CD14-positive monocyte (primary cell): ENCODE measurements at regions not wholly inside any gene's neighbourhood (a gene's known extent, or its start where the extent isn't known, plus 50 kb on each side); places are given as distances from the start of the nearest gene placed in this dataset.
A peak's percentile ranks its signal among the peaks of the same experiment; 100 is the strongest.

Experiments used
- DNase-seq, 3 donors: peaks; one replicate each; pipeline ENCODE4 v3.0.0-alpha.2; 2011 to 2022
- H2AFZ ChIP-seq: 2 replicates; pipeline ENCODE4 v1.6.0; 2012; ENCODE audit warnings: mild to moderate bottlenecking, low read depth, low read length, inconsistent platforms; ENCODE audit not compliant: insufficient read depth, poor library complexity, severe bottlenecking
- H3K27ac ChIP-seq, 2 donors: 1 replicate in 1 of 2; 2 replicates in 1 of 2; pipeline ENCODE4 v1.5.1; 2012 to 2013; ENCODE audit warnings: low read length in 2 of 2, control low read depth in 1 of 2, inconsistent platforms in 1 of 2, low read depth in 1 of 2, mild to moderate bottlenecking in 1 of 2
- H3K27me3 ChIP-seq, 2 donors: one replicate each; pipeline versions ENCODE4 v1.6.0 to v1.6.1; 2011 to 2013; ENCODE audit warnings: low read length in 2 of 2; ENCODE audit not compliant: control insufficient read depth in 2 of 2, insufficient read depth in 2 of 2
- H3K36me3 ChIP-seq, 2 donors: replicated peaks in 1 of 2; 1 replicate in 1 of 2; 2 replicates in 1 of 2; pipeline versions ENCODE4 v1.5.1 to v1.6.1; 2012 to 2013; ENCODE audit warnings: low read length in 2 of 2, control low read depth in 1 of 2, inconsistent platforms in 1 of 2, mild to moderate bottlenecking in 1 of 2; ENCODE audit not compliant: insufficient read depth in 2 of 2, control insufficient read depth in 1 of 2
- H3K4me1 ChIP-seq, 2 donors: 1 replicate in 1 of 2; 2 replicates in 1 of 2; pipeline versions ENCODE4 v1.5.1 to v1.6.1; 2012 to 2013; ENCODE audit warnings: low read length in 2 of 2, control low read depth in 1 of 2, inconsistent platforms in 1 of 2, mild to moderate bottlenecking in 1 of 2, moderate library complexity in 1 of 2; ENCODE audit not compliant: insufficient read depth in 2 of 2, control insufficient read depth in 1 of 2
- H3K4me2 ChIP-seq: replicated peaks from 2 replicates; pipeline ENCODE3; 2012; ENCODE audit warnings: low read length, moderate library complexity, mild to moderate bottlenecking; ENCODE audit not compliant: poor library complexity, severe bottlenecking; ENCODE audit errors: extremely low read depth
- H3K4me3 ChIP-seq, 3 experiments: fragments of 200-600 bp in 1 of 3; sonication (generic) in 1 of 3; replicated peaks in 1 of 3; 1 replicate in 2 of 3; 2 replicates in 1 of 3; pipeline ENCODE4 v1.5.1; 2011 to 2013; ENCODE audit warnings: low read length in 3 of 3, mild to moderate bottlenecking in 3 of 3, control low read depth in 2 of 3, low read depth in 2 of 3, inconsistent platforms in 1 of 3, moderate library complexity in 1 of 3
- H3K79me2 ChIP-seq: 2 replicates; pipeline ENCODE4 v1.6.0; 2012; ENCODE audit warnings: mild to moderate bottlenecking, control low read depth, inconsistent platforms, low read length, moderate library complexity; ENCODE audit not compliant: insufficient read depth
- H3K9ac ChIP-seq: 2 replicates; pipeline ENCODE4 v1.6.0; 2017; ENCODE audit warnings: low read length, mild to moderate bottlenecking; ENCODE audit not compliant: insufficient read depth, poor library complexity, severe bottlenecking
- H3K9me3 ChIP-seq, 2 donors: replicated peaks in 1 of 2; 1 replicate in 1 of 2; 2 replicates in 1 of 2; pipeline versions ENCODE4 v1.5.1 to v1.6.1; 2012 to 2013; ENCODE audit warnings: low read length in 2 of 2, control low read depth in 1 of 2; ENCODE audit not compliant: control insufficient read depth in 1 of 2, insufficient read depth in 1 of 2
- H4K20me1 ChIP-seq: 2 replicates; pipeline ENCODE4 v1.6.0; 2012; ENCODE audit warnings: mild to moderate bottlenecking, low read length, control low read depth, moderate library complexity; ENCODE audit not compliant: insufficient read depth
- H3K27ac Mint-ChIP-seq, 7 donors: one replicate each; pipeline ENCODE4 v1.8.0; 2020; ENCODE audit warnings: mild to moderate bottlenecking in 7 of 7, mixed read lengths in 7 of 7, moderate library complexity in 6 of 7, inconsistent platforms in 2 of 7
- H3K27me3 Mint-ChIP-seq, 3 donors: one replicate each; pipeline ENCODE4 v1.8.0; 2021 to 2022; ENCODE audit warnings: low read depth in 3 of 3, mild to moderate bottlenecking in 3 of 3, mixed read lengths in 3 of 3, moderate library complexity in 3 of 3, inconsistent platforms in 1 of 3
- H3K36me3 Mint-ChIP-seq, 2 donors: one replicate each; pipeline ENCODE4 v1.8.0; 2020; ENCODE audit warnings: mixed read lengths in 2 of 2, inconsistent platforms in 1 of 2, mild to moderate bottlenecking in 1 of 2
- H3K4me1 Mint-ChIP-seq: one replicate; pipeline ENCODE4 v1.8.0; 2020; ENCODE audit warnings: mild to moderate bottlenecking, mixed read lengths
- H3K4me3 Mint-ChIP-seq, 2 donors: one replicate each; pipeline ENCODE4 v1.8.0; 2020; ENCODE audit warnings: mild to moderate bottlenecking in 2 of 2, mixed read lengths in 2 of 2, moderate library complexity in 1 of 2
- H3K9me3 Mint-ChIP-seq, 7 donors: one replicate each; pipeline ENCODE4 v1.8.0; 2020 to 2022; ENCODE audit warnings: mixed read lengths in 7 of 7, mild to moderate bottlenecking in 6 of 7, moderate library complexity in 6 of 7, inconsistent platforms in 2 of 7
- WGBS: methylation state at CpG from one replicate; pipeline ENCODE4 v1.1.5; 2013; ENCODE audit warnings: missing lambda C conversion rate; ENCODE audit not compliant: insufficient coverage; 5-methylcytosine and 5-hydroxymethylcytosine counted together
- intact Hi-C, 2 donors: fragments of 100-400 bp; cut with micrococcal nuclease; formaldehyde crosslinking; loops; one replicate each; pipeline versions ENCODE4 v1.15.0 to v1.15.1; 2023
- TF ChIP-seq, protein P1 (sequence below): fragments of 200-600 bp; IDR thresholded peaks from one replicate; pipeline ENCODE4 v1.8.0; 2022; ENCODE audit warnings: antibody characterized with exemption, mild to moderate bottlenecking

DNA sequence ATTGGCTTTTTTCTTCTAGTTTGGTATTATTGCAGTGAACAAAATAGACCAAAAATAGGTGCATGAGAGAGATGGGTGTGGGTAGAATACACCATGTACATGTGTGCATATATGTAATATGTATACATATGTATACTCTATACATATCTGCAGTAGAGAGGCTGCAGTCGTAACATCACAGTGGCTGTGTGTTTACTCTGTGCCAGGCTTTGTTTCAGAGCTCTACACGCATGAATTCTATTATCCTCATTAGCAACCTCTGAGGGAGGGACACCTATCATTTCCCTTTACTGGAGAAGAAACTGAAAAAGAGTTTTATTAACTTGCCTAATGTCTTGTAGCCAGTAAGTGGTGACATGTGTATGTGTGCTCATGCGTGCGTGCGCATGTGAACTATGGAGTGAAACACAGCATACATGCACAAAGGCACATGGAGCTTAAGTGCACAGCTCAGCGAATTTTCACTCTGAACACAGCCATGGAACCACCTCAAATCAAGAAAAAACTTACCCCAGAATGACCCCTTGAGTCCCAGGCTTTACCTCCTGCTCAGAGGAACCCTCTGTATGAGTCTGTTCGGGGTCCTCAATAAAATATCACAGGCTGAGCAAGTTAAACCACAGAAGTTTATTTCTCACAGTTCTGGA is 452.5 kb downstream of the CDH26 start:
- Histone ChIP-seq H3K4me2 (no peak overlapping the region), H3K9ac (no peak overlapping the region), H2AFZ (no peak overlapping the region), H3K4me3 (no peak overlapping the region), H3K27ac (no peak overlapping the region), H3K27me3 (no peaks in the 10 kb centered on the region), H3K4me1 (no peaks in the 10 kb centered on the region), H3K79me2 (no peaks in the 10 kb centered on the region), H4K20me1 (no peaks in the 10 kb centered on the region), H3K36me3 (no peaks in the 10 kb centered on the region), H3K9me3 (no peaks in the 10 kb centered on the region)
- intact Hi-C loops = no loop called here
- no peaks in the 10 kb centered on the region for H3K36me3 Mint-ChIP-seq
- no peak overlapping the region for H3K27ac Mint-ChIP-seq
- H3K4me3 Mint-ChIP-seq = no peak overlapping the region
- no peak for DNase-seq
- WGBS = 88% methylated on average over 5 of the region's 7 CpGs
- TF ChIP-seq, protein P1, sequence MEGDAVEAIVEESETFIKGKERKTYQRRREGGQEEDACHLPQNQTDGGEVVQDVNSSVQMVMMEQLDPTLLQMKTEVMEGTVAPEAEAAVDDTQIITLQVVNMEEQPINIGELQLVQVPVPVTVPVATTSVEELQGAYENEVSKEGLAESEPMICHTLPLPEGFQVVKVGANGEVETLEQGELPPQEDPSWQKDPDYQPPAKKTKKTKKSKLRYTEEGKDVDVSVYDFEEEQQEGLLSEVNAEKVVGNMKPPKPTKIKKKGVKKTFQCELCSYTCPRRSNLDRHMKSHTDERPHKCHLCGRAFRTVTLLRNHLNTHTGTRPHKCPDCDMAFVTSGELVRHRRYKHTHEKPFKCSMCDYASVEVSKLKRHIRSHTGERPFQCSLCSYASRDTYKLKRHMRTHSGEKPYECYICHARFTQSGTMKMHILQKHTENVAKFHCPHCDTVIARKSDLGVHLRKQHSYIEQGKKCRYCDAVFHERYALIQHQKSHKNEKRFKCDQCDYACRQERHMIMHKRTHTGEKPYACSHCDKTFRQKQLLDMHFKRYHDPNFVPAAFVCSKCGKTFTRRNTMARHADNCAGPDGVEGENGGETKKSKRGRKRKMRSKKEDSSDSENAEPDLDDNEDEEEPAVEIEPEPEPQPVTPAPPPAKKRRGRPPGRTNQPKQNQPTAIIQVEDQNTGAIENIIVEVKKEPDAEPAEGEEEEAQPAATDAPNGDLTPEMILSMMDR = no peak
- peaks cover 0 to 4% (median 0%) of the 10 kb centered on the region in 7 donors for H3K9me3 Mint-ChIP-seq
- H3K27me3 Mint-ChIP-seq = peaks cover 0 to 8% (median 7%) of the 10 kb centered on the region in 3 donors
- H3K4me1 Mint-ChIP-seq = peaks cover 8% of the 10 kb centered on the region

DNA sequence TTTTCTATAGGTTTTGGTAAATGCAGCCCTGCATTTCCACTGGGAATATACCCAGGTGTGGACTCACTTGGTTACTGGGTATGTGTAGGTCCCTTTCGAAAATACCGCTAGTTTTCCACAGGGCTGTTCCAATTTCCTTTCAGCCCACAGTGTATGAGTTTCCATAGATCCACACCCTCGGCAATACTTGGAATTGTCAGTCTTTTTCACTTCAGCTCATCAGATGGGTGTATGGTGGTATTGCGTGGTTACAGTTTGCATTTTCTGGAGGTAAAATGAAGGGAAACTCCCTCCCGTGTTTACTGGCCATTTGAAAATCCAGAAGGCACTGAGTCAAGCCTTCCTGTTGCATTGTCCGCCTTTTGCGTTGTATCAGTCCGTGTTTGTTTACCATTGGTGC is 453.6 kb downstream of the CDH26 start:
- no peaks in the 10 kb centered on the region for H3K79me2 ChIP-seq
- Mint-ChIP-seq H3K4me3 (no peak overlapping the region), H3K4me1 (peaks cover 8% of the 10 kb centered on the region), H3K9me3 (peaks cover 0 to 4% (median 0%) of the 10 kb centered on the region in 7 donors), H3K36me3 (no peaks in the 10 kb centered on the region), H3K27ac (peak overlapping the region in 1 of 7 donors; percentile 16), H3K27me3 (peaks cover 0 to 8% (median 7%) of the 10 kb centered on the region in 3 donors)
- H3K27me3 ChIP-seq = no peaks in the 10 kb centered on the region
- no peak for DNase-seq
- H3K9ac ChIP-seq = no peak overlapping the region
- H2AFZ ChIP-seq = no peak overlapping the region
- intact Hi-C loops = no loop called here
- H4K20me1 ChIP-seq = no peaks in the 10 kb centered on the region
- no peak overlapping the region for H3K4me3 ChIP-seq
- H3K4me2 ChIP-seq = no peak overlapping the region
- H3K9me3 ChIP-seq = no peaks in the 10 kb centered on the region
- no peaks in the 10 kb centered on the region for H3K36me3 ChIP-seq
- H3K4me1 ChIP-seq = no peaks in the 10 kb centered on the region
- no peak overlapping the region for H3K27ac ChIP-seq
- 100% methylated on average over 1 of the region's 8 CpGs for WGBS
- TF ChIP-seq, protein P1 = no peak
